HL-60/S4 treated with phorbol 12-myristate 13-acetate at 8.2 ng/mL for 4 days and 3 days (cell line): ENCODE measurements at regions not wholly inside any gene's neighbourhood (a gene's known extent, or its start where the extent isn't known, plus 50 kb on each side); places are given as distances from the start of the nearest gene placed in this dataset.
"Not testable (repeated sequence)": the region's sequence is repeated elsewhere in the genome, so short reads cannot be mapped to it uniquely, and the experiment has no call there.

Experiments
- in situ Hi-C: fragments of 300-500 bp; cut with MboI; formaldehyde crosslinking; loops from 2 replicates; pipeline ENCODE4 v1.15.0; 2022; ENCODE audit warnings: low sequenced_read_pairs

- in situ Hi-C loops = no loop called here
These were observed 213.2 kb upstream of the NT5E start for GRCh38 chr6:85236636-85237035.

GRCh38 chr6:85227345-85227744 lies 222.5 kb upstream of the NT5E start:
- in situ Hi-C loops = not testable (repeated sequence)

- in situ Hi-C loops = not testable (repeated sequence)
These were observed 237.1 kb upstream of the NT5E start for GRCh38 chr6:85212794-85213193.

- in situ Hi-C loops = no loop called here
These were observed 254.6 kb upstream of the NT5E start for GRCh38 chr6:85195243-85195642.

- in situ Hi-C loops = no loop called here
These were observed 256.5 kb upstream of the NT5E start for GRCh38 chr6:85193339-85193738.

GRCh38 chr6:85192596-85192995 lies 257.3 kb upstream of the NT5E start:
- in situ Hi-C loops = no loop called here

GRCh38 chr6:85192186-85192585 lies 257.7 kb upstream of the NT5E start:
- in situ Hi-C loops = no loop called here

GRCh38 chr6:85191656-85192055 lies 258.2 kb upstream of the NT5E start:
- in situ Hi-C loops = no loop called here

GRCh38 chr6:85186546-85187175 lies 263.2 kb upstream of the NT5E start:
- in situ Hi-C loops = no loop called here

GRCh38 chr6:85185977-85186376 lies 263.9 kb upstream of the NT5E start:
- in situ Hi-C loops = no loop called here

GRCh38 chr6:85183841-85184240 lies 266.0 kb upstream of the NT5E start:
- in situ Hi-C loops = no loop called here

- in situ Hi-C loops = no loop called here
These were observed 277.2 kb upstream of the NT5E start for GRCh38 chr6:85172705-85173104.

GRCh38 chr6:85172161-85172560 lies 277.7 kb upstream of the NT5E start:
- in situ Hi-C loops = no loop called here

- in situ Hi-C loops = no loop called here
These were observed 280.7 kb upstream of the NT5E start for GRCh38 chr6:85169189-85169588.

GRCh38 chr6:85168146-85168545 lies 281.7 kb upstream of the NT5E start:
- in situ Hi-C loops = no loop called here

- in situ Hi-C loops = no loop called here
These were observed 283.7 kb upstream of the NT5E start for GRCh38 chr6:85166114-85166741.

GRCh38 chr6:85163156-85164080 lies 286.5 kb upstream of the NT5E start:
- in situ Hi-C loops = no loop called here

- in situ Hi-C loops = no loop called here
These were observed 292.6 kb upstream of the NT5E start for GRCh38 chr6:85157311-85157710.

GRCh38 chr6:85143676-85144075 lies 306.2 kb upstream of the NT5E start:
- in situ Hi-C loops = no loop called here

GRCh38 chr6:85137865-85138264 lies 312.0 kb upstream of the NT5E start:
- in situ Hi-C loops = no loop called here

- in situ Hi-C loops = no loop called here
These were observed 313.6 kb upstream of the NT5E start for GRCh38 chr6:85136310-85136709.
